ENCODE measurements at regions not wholly inside any gene's neighbourhood (a gene's known extent, or its start where the extent isn't known, plus 50 kb on each side); places are given as distances from the start of the nearest gene placed in this dataset.

GRCh38 chr15:47582233-47582632 is 135.1 kb upstream of the SEMA6D start:
- no peak for DNase-seq (ENCODE audit: low read depth in 2 of 3, low spot score in 2 of 3)

DNA sequence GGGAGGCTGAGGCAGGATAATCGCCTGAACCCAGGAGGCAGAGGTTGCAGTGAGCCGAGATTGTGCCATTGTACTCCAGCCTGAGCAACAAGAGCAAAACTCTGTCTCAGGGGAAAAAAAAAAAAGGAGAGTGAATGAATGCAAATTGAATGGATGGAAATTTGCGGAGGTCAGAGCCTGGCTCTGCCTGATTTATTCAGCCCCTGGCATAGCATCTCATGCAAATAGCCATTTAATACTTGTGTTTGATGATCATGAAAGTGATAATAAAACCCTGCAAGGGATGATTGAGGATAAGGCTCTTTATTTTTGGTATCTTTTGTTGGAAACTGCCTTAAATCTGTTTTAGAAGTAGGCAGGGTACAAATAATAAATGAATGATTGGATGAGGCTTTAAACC is 133.0 kb upstream of the SEMA6D start:
- no peak for DNase-seq (ENCODE audit: low read depth in 2 of 3, low spot score in 2 of 3)

GRCh38 chr15:47586653-47587224 is 130.6 kb upstream of the SEMA6D start:
- DNase-seq (ENCODE audit: low read depth in 2 of 3, low spot score in 2 of 3), result no peak

DNA sequence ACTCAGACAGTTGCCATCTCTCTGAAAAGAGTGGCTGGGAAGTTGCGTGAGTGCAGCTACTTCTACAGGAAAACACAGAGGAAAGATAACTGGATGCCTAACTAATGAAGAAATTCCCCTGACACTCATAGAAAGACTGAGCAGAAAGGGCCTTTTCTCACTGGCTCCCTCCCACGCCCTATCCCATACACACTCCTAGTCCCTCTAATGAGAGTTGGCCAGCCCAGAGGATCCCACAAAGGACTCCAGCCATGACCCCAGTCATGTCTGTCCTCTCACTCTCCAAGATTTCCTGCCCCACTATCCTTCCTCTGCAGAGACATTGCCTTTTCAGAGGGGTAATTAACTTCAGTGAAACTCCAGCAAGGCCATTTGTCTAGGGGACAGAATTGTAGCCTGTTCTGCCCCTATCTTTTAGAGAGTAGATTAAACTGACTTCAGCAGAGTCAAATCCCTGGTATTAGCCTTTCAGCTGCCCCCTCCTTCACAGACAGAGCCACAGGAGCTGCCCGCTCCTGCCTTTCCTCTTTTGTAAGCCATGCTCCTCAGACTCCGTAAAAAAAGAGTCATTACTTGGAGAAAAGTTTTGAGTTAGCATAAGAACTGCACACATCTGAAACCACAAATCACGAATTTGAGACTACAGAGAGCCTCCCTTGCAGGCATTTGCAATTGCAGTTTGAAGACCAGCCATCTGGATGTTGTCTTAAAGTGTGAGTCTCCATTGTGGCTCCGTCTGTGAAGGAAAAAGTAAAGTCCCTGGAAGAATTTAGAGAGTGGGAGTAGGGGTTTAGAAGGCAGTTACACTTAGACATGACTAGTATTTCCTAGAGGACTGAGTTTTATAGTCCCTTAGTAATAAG is 129.1 kb upstream of the SEMA6D start:
- DNase-seq (ENCODE audit: low read depth in 2 of 3, low spot score in 2 of 3), result no peak

DNA sequence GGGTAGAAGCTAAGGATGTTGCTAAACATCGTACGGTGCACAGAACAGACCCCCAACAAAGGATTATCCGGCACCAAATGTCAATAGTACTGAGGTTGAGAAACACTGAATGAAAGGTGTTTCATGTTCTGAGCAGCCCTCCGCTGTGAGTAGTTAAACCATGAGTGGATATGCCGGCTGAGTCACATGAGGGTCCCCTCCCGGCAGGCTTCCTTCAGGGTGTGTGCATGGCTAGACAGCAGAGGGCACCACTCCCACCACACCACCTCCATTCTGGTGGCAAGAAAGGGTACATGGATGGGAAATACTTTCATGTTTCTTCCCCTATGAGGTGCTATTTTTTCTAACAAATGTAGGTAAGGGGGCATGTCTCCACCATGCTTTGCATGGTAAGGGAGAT is 128.3 kb upstream of the SEMA6D start:
- no peak for DNase-seq (ENCODE audit: low read depth in 2 of 3, low spot score in 2 of 3)

GRCh38 chr15:47598996-47599395 is 118.3 kb upstream of the SEMA6D start:
- DNase-seq (ENCODE audit: low read depth in 2 of 3, low spot score in 2 of 3), result no peak

DNA sequence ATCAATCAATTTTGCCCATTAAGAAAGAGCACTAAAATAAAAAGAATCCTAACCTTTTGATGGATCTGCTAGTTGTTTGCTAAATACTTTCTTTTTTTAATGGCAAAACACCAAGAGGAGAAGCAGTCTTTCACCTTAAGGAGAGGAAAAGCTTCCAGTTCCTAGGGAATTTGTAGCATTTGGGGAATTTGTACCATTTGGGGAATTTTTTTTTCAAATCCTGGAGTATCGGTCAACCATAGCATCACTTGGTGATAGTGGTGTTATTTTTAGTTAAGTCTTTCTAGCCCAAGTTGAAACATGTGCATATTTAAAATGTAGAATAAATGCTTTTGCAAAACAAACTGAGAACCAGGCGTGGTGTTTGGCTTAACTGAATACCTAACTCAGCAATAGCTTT is 117.5 kb upstream of the SEMA6D start:
- no peak for DNase-seq (ENCODE audit: low read depth in 2 of 3, low spot score in 2 of 3)

- no peak for DNase-seq (ENCODE audit: low read depth in 2 of 3, low spot score in 2 of 3)
Measured at GRCh38 chr15:47602121-47602520, 115.2 kb upstream of the SEMA6D start.

GRCh38 chr15:47603026-47603425 is 114.3 kb upstream of the SEMA6D start:
- no peak for DNase-seq (ENCODE audit: low read depth in 2 of 3, low spot score in 2 of 3)

DNA sequence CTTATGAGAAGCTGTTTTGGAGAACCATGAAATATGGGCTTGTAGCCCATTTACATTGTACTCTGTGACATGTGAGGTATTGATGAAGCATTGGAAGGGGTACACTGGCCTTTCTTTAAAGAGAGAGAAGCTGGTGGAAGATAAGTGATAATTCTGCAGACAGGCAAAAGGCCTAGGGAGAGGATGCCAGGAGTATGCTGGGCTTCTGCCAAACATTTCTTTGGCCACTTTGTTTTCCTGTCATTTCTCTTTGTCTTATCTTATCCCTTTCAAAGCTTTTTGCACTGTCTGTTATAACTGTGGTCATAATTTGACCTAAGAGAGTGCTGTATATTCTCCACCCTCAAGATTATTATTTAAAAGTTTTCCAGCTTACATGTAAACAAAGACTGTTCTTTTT is 109.6 kb upstream of the SEMA6D start:
- no peak for DNase-seq (ENCODE audit: low read depth in 2 of 3, low spot score in 2 of 3)

GRCh38 chr15:47609693-47610092 is 107.6 kb upstream of the SEMA6D start:
- no peak for DNase-seq (ENCODE audit: low read depth in 2 of 3, low spot score in 2 of 3)

GRCh38 chr15:47610736-47611135 is 106.6 kb upstream of the SEMA6D start:
- DNase-seq (ENCODE audit: low read depth in 2 of 3, low spot score in 2 of 3), result no peak

- no peak for DNase-seq (ENCODE audit: low read depth in 2 of 3, low spot score in 2 of 3)
Measured at GRCh38 chr15:47614360-47615011, 102.8 kb upstream of the SEMA6D start.

DNA sequence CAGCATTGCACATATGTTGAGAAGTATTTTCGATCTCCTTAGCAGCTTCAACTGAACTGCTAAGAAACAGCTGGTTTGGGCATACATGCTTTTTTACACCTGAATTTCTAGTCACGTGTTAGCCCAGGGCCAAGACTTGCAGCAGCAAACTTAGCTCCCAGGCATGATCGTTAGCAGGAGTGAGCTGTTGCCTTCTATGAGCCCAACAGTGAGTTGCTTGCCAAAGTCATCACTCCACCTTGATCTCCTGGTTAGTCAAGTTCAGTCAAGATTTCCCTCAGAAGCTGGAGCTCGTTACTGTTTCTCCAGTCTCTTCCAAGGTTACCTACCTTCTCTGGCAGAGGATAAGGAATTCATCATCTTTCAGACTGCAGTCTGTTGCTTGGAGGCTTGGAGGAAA is 100.4 kb upstream of the SEMA6D start:
- DNase-seq (ENCODE audit: low read depth in 2 of 3, low spot score in 2 of 3), result no peak

DNA sequence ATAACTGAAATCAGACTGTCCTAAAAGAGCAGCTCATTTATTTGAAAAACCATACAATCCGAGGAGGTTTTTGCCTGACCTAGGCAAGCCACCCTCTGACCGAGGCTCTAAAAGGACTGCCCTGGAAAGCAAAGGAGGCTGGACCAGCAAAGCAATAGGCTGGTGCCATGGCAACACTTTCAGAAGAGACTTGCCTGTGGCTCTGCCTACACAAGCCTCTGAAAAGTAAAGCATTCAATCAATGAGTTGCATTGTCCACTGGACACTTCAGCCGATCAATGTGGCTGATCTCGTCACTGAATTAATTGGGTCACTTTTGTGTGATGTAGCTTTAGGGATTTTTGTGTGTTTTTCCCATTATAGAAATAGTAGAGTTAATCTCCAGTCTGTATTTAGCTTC is 99.1 kb upstream of the SEMA6D start:
- DNase-seq (ENCODE audit: low read depth in 2 of 3, low spot score in 2 of 3), result no peak

- no peak for DNase-seq (ENCODE audit: low read depth in 2 of 3, low spot score in 2 of 3)
Measured at GRCh38 chr15:47620960-47621681, 96.2 kb upstream of the SEMA6D start.

DNA sequence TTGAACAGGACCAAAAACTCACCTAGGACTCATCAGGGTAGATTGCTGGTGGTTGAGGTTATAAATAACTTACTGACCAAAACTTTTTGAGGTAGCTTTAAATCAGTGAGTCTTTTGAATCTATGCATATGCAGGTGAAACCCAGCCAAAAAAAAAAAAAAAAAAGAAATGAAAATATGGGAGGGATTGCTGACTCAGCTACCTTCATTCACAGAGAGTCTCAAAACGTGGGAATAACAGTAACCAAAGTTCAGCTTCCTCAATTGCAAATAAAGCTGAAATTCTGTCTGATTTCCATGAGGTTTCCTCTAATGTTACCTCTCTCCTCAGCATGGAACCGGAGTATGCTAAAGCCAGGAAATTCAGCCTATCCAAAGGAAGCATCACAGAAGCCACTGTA is 95.2 kb upstream of the SEMA6D start:
- no peak for DNase-seq (ENCODE audit: low read depth in 2 of 3, low spot score in 2 of 3)

- no peak for DNase-seq (ENCODE audit: low read depth in 2 of 3, low spot score in 2 of 3)
Measured at GRCh38 chr15:47624503-47624902, 92.8 kb upstream of the SEMA6D start.

- DNase-seq (ENCODE audit: low read depth in 2 of 3, low spot score in 2 of 3), result no peak
Measured at GRCh38 chr15:47639042-47639441, 78.3 kb upstream of the SEMA6D start.

DNA sequence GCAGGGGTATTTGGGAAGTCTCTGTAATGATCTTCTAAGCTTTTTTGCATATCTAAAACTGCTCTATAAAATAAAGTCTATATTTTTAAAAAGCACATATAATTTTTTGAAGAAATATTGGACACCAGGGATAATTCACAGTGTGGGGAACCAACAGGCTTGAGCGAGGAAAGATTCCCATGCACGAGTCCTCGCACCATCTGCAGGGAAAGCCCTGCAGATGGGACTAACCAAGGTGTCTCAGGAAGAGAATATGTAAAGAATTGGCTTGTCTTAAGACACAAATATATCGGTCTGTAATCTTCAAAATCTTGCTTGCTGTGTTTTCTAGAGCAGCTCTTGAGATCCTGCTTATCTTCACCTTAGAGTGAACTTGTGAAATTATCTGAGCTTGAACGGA is 77.2 kb upstream of the SEMA6D start:
- no peak for DNase-seq (ENCODE audit: low read depth in 2 of 3, low spot score in 2 of 3)

DNA sequence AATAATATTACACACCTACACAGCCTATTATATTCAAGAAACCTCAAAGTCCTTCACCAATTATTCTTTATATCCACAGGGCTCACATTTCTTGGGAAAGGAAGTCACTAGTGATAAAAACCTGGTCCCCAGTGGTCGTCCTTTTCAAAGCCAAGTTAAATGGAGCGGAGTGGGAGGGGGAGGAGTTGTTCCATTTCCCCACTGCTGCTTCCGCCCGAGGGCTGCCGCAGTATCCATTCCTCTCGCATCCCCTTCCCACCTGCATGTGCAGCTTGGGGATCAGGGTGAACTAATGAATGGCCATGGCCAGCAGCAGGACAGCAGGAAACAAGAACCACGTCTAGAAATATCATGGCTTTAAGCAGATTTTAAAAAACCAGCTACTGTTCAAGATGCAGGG is 76.4 kb upstream of the SEMA6D start:
- DNase-seq (ENCODE audit: low read depth in 2 of 3, low spot score in 2 of 3), result no peak

DNA sequence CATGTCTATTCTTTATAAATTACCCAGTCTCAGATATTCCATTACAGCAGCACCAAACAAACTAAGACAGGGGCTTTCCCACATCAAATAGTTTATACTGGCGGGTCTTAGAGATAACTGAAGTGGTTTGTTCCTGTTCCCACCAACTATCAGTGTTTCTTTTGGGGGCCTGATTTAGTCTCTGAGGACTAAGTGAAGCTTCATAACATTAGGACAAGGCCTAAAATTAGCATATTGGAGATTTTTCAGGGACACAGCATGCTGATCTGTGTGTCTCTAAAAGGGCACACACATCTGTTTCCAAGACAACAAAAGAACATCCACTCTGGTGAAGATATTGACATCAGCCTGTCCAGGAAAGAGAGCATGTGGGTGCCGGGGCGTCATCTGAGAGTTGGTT is 72.6 kb upstream of the SEMA6D start:
- no peak for DNase-seq (ENCODE audit: low read depth in 2 of 3, low spot score in 2 of 3)
